Chondrocyte (in vitro differentiated cells): ENCODE measurements at regions not wholly inside any gene's neighbourhood (a gene's known extent, or its start where the extent isn't known, plus 50 kb on each side); places are given as distances from the start of the nearest gene placed in this dataset.

Source experiments
- DNase-seq: peaks from one replicate; pipeline ENCODE4 v3.0.0; 2021; ENCODE audit warnings: mixed read lengths, low spot score
- H3K27ac Mint-ChIP-seq: one replicate; pipeline ENCODE4 v1.8.0; 2021; ENCODE audit warnings: mild to moderate bottlenecking, moderate library complexity, mixed read lengths; ENCODE audit not compliant: unreplicated experiment
- H3K27me3 Mint-ChIP-seq: 2 replicates; pipeline ENCODE4 v1.8.0; 2021; ENCODE audit warnings: low read depth, mixed read lengths
- H3K36me3 Mint-ChIP-seq: 2 replicates; pipeline ENCODE4 v1.8.0; 2021; ENCODE audit warnings: low read depth, mixed read lengths
- H3K4me1 Mint-ChIP-seq: 2 replicates; pipeline ENCODE4 v1.8.0; 2021; ENCODE audit warnings: low read depth, mild to moderate bottlenecking, mixed read lengths
- H3K4me3 Mint-ChIP-seq: one replicate; pipeline ENCODE4 v1.8.0; 2021; ENCODE audit warnings: mild to moderate bottlenecking, moderate library complexity, mixed read lengths; ENCODE audit not compliant: unreplicated experiment
- H3K9me3 Mint-ChIP-seq: 2 replicates; pipeline ENCODE4 v1.8.0; 2021; ENCODE audit warnings: low read depth, mixed read lengths
- CTCF ChIP-seq: fragments of 200-600 bp; sonication (generic); IDR thresholded peaks from 2 replicates; pipeline ENCODE4 v1.5.0; 2021; ENCODE audit warnings: antibody characterized with exemption, mild to moderate bottlenecking, moderate library complexity

GRCh38 chr1:212205843-212206242 is 79.4 kb upstream of the PPP2R5A start:
- H3K27me3 Mint-ChIP-seq: no peaks in the 10 kb centered on the region
- H3K27ac Mint-ChIP-seq: no peak overlapping the region
- no peak for DNase-seq
- H3K4me3 Mint-ChIP-seq: no peak overlapping the region
- H3K9me3 Mint-ChIP-seq: peaks cover 2% of the 10 kb centered on the region
- H3K4me1 Mint-ChIP-seq: no peaks in the 10 kb centered on the region
- no peaks in the 10 kb centered on the region for H3K36me3 Mint-ChIP-seq
- no peak for TF ChIP-seq CTCF

- H3K27me3 Mint-ChIP-seq: no peaks in the 10 kb centered on the region
- no peaks in the 10 kb centered on the region for H3K36me3 Mint-ChIP-seq
- TF ChIP-seq CTCF: no peak
- no peak overlapping the region for H3K4me3 Mint-ChIP-seq
- no peak for DNase-seq
- no peaks in the 10 kb centered on the region for H3K4me1 Mint-ChIP-seq
- no peaks in the 10 kb centered on the region for H3K9me3 Mint-ChIP-seq
- H3K27ac Mint-ChIP-seq: no peak overlapping the region
Observed at GRCh38 chr1:212207118-212207517, 78.1 kb upstream of the PPP2R5A start.

GRCh38 chr1:212207822-212208520 is 77.2 kb upstream of the PPP2R5A start:
- no peak for DNase-seq
- Mint-ChIP-seq H3K4me3 (no peak overlapping the region), H3K9me3 (no peaks in the 10 kb centered on the region), H3K36me3 (no peaks in the 10 kb centered on the region), H3K27me3 (no peaks in the 10 kb centered on the region), H3K4me1 (no peaks in the 10 kb centered on the region), H3K27ac (no peak overlapping the region)
- no peak for TF ChIP-seq CTCF

- Mint-ChIP-seq H3K4me1 (no peaks in the 10 kb centered on the region), H3K9me3 (no peaks in the 10 kb centered on the region), H3K27me3 (peaks cover under 1% of the 10 kb centered on the region), H3K36me3 (no peaks in the 10 kb centered on the region), H3K27ac (no peak overlapping the region), H3K4me3 (no peak overlapping the region)
- no peak for TF ChIP-seq CTCF
- DNase-seq: no peak
Observed at GRCh38 chr1:212208978-212209644, 76.1 kb upstream of the PPP2R5A start.

GRCh38 chr1:212211371-212211770 is 73.8 kb upstream of the PPP2R5A start:
- H3K27me3 Mint-ChIP-seq: peaks cover 1% of the 10 kb centered on the region
- no peak overlapping the region for H3K27ac Mint-ChIP-seq
- H3K9me3 Mint-ChIP-seq: no peaks in the 10 kb centered on the region
- DNase-seq: no peak
- H3K36me3 Mint-ChIP-seq: no peaks in the 10 kb centered on the region
- H3K4me1 Mint-ChIP-seq: no peaks in the 10 kb centered on the region
- no peak for TF ChIP-seq CTCF
- no peak overlapping the region for H3K4me3 Mint-ChIP-seq
